Right atrium auricular region (tissue), 2 donors: ENCODE measurements at regions not wholly inside any gene's neighbourhood (a gene's known extent, or its start where the extent isn't known, plus 50 kb on each side); places are given as distances from the start of the nearest gene placed in this dataset.

Source experiments
- DNase-seq: peaks from one replicate; pipeline ENCODE4 v3.0.0-alpha.2; 2019; ENCODE audit warnings: low spot score
- H3K27ac ChIP-seq, 2 donors: fragments of 200-600 bp; sonication (generic); 1 replicate in 1 of 2; 2 replicates in 1 of 2; pipeline ENCODE4 v1.5.1; 2016 to 2019
- H3K27me3 ChIP-seq, 2 donors: fragments of 200-600 bp; sonication (generic); one replicate each; pipeline versions ENCODE4 v1.5.1 to v1.6.0; 2017 to 2019
- H3K36me3 ChIP-seq: fragments of 200-600 bp; sonication (generic); one replicate; pipeline ENCODE4 v1.5.1; 2016
- H3K4me1 ChIP-seq, 2 donors: fragments of 200-600 bp; sonication (generic); one replicate each; pipeline versions ENCODE4 v1.5.1 to v1.6.0; 2017 to 2019
- H3K4me3 ChIP-seq, 2 donors: fragments of 200-600 bp; sonication (generic); 1 replicate in 1 of 2; 2 replicates in 1 of 2; pipeline ENCODE4 v1.5.1; 2017 to 2019; ENCODE audit warnings: mild to moderate bottlenecking in 1 of 2, moderate library complexity in 1 of 2
- H3K9me3 ChIP-seq, 2 donors: fragments of 200-600 bp; sonication (generic); one replicate each; pipeline ENCODE4 v1.5.1; 2019
- CTCF ChIP-seq, 2 donors: fragments of 200-600 bp; sonication (generic); IDR thresholded peaks; one replicate each; pipeline ENCODE4 v1.5.1; 2019; ENCODE audit warnings: antibody characterized with exemption in 2 of 2

GRCh38 chr15:69666921-69667811, 214.5 kb downstream of the RPLP1 start:
- no peak overlapping the region for H3K27ac ChIP-seq

DNA sequence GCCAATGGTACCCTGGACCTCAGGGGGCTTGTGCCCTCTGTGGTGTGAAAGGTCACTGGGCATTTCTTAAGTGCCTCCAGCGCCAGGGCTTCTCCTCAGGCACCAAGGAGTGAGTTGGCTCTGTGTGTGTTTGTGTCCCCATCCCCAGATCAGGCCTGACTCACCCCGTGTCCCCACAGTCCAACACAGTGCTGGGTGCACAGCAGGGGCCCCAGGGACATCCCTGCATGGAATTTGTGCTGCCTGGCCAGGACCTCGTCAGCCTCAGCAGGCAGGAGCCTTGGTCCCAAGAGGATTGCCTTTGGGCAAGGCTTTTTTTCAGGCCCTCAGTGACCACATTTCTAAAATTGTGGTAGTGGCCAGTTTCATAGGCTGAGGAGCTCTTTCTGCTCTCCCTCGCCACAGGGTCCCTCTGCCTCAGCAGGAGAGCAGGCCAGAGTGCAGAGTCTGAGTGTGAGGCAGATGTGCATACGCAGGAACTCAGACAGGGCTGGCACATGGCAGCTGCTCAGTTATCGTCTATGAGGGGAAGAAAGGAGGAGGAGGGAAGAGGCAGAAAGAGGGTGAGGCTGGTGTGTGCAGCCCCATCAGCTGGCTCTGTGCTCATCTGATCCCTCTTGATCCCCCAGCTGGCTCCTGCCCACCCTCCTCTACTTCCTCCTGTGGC, 215.6 kb downstream of the RPLP1 start:
- H3K27ac ChIP-seq, result no peak overlapping the region
- DNase-seq, result no peak
- no peaks in the 10 kb centered on the region for H3K9me3 ChIP-seq
- H3K4me3 ChIP-seq, result no peak overlapping the region
- peaks cover 0 to 23% of the 10 kb centered on the region in 2 donors for H3K4me1 ChIP-seq
- TF ChIP-seq CTCF (IDR thresholded peaks at IDR 0.05), result no peak
- no peaks in the 10 kb centered on the region for H3K27me3 ChIP-seq
- no peaks in the 10 kb centered on the region for H3K36me3 ChIP-seq

More at GRCh38 chr15:69666921-69667811, 214.5 kb downstream of the RPLP1 start:
- no peak overlapping the region for H3K4me3 ChIP-seq
- TF ChIP-seq CTCF (IDR thresholded peaks at IDR 0.05), result no peak
- H3K27me3 ChIP-seq, result no peaks in the 10 kb centered on the region
- H3K36me3 ChIP-seq, result no peaks in the 10 kb centered on the region
- peaks cover 0 to 23% of the 10 kb centered on the region in 2 donors for H3K4me1 ChIP-seq
- DNase-seq, result no peak
- no peaks in the 10 kb centered on the region for H3K9me3 ChIP-seq

DNA sequence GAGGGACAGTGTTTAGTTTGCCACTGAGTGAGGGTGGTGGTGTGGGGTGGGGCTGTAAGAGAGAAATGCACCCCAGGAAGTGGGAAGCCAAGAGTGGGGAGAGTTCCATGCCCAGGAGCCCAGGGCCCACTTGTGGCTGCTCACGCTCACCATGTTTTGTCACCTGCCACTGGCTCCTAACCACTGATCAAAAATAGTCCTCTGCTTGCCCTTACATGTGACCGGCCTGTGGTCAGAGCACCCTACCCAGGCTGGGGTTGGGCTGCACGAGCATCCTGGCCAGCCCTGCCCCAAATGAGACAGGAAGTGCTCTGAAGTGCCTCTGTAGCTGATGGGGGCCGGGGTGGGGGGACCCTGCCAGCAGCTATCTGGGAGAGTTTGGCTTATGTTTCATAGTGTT, 216.3 kb downstream of the RPLP1 start:
- Histone ChIP-seq H3K4me3 (no peak overlapping the region), H3K9me3 (no peaks in the 10 kb centered on the region), H3K27me3 (no peaks in the 10 kb centered on the region), H3K4me1 (peaks cover 0 to 23% of the 10 kb centered on the region in 2 donors), H3K36me3 (no peaks in the 10 kb centered on the region), H3K27ac (no peak overlapping the region)
- DNase-seq, result no peak
- TF ChIP-seq CTCF (IDR thresholded peaks at IDR 0.05), result no peak

- TF ChIP-seq CTCF (IDR thresholded peaks at IDR 0.05), result no peak
- Histone ChIP-seq H3K27me3 (no peaks in the 10 kb centered on the region), H3K36me3 (no peaks in the 10 kb centered on the region), H3K9me3 (no peaks in the 10 kb centered on the region), H3K27ac (no peak overlapping the region), H3K4me3 (no peak overlapping the region), H3K4me1 (peaks cover 0 to 20% of the 10 kb centered on the region in 2 donors)
- no peak for DNase-seq
Measured at GRCh38 chr15:69669446-69669845, 216.8 kb downstream of the RPLP1 start.

DNA sequence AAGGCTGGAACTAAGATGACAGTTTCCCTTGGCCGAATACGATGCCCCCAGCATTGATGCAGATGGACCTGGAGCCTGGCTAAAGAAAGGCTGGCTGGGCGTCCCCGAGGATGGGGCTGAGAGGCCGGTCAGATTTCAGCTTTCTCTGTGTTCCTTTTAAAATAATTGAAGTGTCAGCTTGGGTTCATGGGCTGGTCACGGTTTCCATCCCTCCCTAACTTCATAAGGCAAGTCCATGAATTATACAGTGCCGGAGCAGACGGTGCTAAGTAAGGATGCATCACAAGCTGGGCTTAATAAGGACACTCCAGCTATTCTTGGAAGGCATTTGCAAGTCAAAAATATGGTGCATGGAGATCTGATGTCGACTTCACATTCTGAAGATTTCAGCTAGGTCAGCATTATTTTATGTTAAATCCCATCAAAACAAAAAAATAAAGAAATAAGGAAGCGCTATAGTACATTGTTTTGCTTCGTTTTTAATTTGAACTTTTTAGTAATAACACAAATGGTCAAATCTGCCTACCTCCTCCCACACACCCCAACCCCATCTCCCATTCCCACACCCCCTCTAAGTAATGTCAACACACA, 220.8 kb downstream of the RPLP1 start:
- Histone ChIP-seq H3K4me3 (no peak overlapping the region), H3K27me3 (no peaks in the 10 kb centered on the region), H3K4me1 (no peaks in the 10 kb centered on the region), H3K9me3 (no peaks in the 10 kb centered on the region), H3K36me3 (no peaks in the 10 kb centered on the region), H3K27ac (no peak overlapping the region)
- TF ChIP-seq CTCF (IDR thresholded peaks at IDR 0.05), result no peak
- DNase-seq, result no peak
